GM12892 (cell line): ENCODE measurements at regions not wholly inside any gene's neighbourhood (a gene's known extent, or its start where the extent isn't known, plus 50 kb on each side); places are given as distances from the start of the nearest gene placed in this dataset.

Source experiments
- POLR2A ChIP-seq: IDR thresholded peaks from 2 replicates; pipeline ENCODE4 v1.6.1; 2011; ENCODE audit warnings: low read depth, low read length, control low read depth
- POLR2AphosphoS5 ChIP-seq: IDR thresholded peaks from 2 replicates; pipeline ENCODE4 v1.6.1; 2011; ENCODE audit warnings: low read depth, low read length, control low read depth
- TAF1 ChIP-seq: IDR thresholded peaks from 2 replicates; pipeline ENCODE4 v1.6.1; 2011; ENCODE audit warnings: low read depth, mild to moderate bottlenecking, control low read depth, low read length, borderline replicate concordance

DNA sequence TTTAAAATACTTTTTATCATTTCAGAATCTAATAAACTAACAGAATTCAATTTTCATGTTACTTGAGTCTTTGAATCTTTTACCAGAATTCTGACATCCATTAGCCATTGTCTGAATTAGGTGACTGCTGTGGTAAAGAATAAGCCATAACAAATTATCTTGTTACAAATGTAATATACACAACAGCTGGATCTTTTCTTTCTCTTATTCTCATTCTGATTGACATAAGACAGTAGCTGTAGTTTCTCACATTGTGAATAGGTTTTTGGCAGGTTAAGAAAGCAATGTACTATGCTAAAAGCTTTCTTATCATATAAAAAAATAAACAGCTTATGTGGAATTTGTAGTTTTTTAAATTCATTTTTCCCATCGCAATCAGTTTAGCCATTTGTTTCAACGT lies 734.0 kb upstream of the PCDH9 start:
- TF ChIP-seq POLR2AphosphoS5 (no peak), POLR2A (no peak), TAF1 (no peak)
